Trophoblast cell (in vitro differentiated cells and primary cell): ENCODE measurements at regions not wholly inside any gene's neighbourhood (a gene's known extent, or its start where the extent isn't known, plus 50 kb on each side); places are given as distances from the start of the nearest gene placed in this dataset.

Experiments
- DNase-seq, 2 donors: peaks; one replicate each; pipeline ENCODE4 v3.0.0-alpha.2; 2016
- H2AFZ ChIP-seq: 2 replicates; pipeline ENCODE4 v1.6.1; 2013; ENCODE audit warnings: low read length, moderate library complexity, mild to moderate bottlenecking; ENCODE audit not compliant: insufficient read depth, poor library complexity
- H2AK5ac ChIP-seq: 2 replicates; pipeline ENCODE4 v1.6.1; 2013; ENCODE audit warnings: mild to moderate bottlenecking, low read length
- H2BK120ac ChIP-seq: 2 replicates; pipeline ENCODE4 v1.6.1; 2013; ENCODE audit warnings: low read length, mild to moderate bottlenecking, moderate library complexity; ENCODE audit not compliant: insufficient read depth, poor library complexity
- H2BK12ac ChIP-seq: 2 replicates; pipeline ENCODE4 v1.6.1; 2013; ENCODE audit warnings: mild to moderate bottlenecking, low read length, moderate library complexity
- H2BK5ac ChIP-seq: 2 replicates; pipeline ENCODE4 v1.6.1; 2013; ENCODE audit warnings: low read length, low read depth, moderate library complexity, mild to moderate bottlenecking; ENCODE audit not compliant: poor library complexity
- H3K14ac ChIP-seq: 2 replicates; pipeline ENCODE4 v1.6.1; 2013; ENCODE audit warnings: mild to moderate bottlenecking, low read length
- H3K18ac ChIP-seq: 2 replicates; pipeline ENCODE4 v1.6.1; 2013; ENCODE audit warnings: mild to moderate bottlenecking, low read length
- H3K23ac ChIP-seq: 2 replicates; pipeline ENCODE4 v1.6.1; 2013; ENCODE audit warnings: low read length
- H3K27ac ChIP-seq: 2 replicates; pipeline ENCODE4 v1.5.1; 2013; ENCODE audit warnings: low read depth, mild to moderate bottlenecking, inconsistent platforms, low read length, moderate library complexity
- H3K27me3 ChIP-seq: 2 replicates; pipeline ENCODE4 v1.6.1; 2013; ENCODE audit warnings: inconsistent platforms, mild to moderate bottlenecking, low read length, moderate library complexity; ENCODE audit not compliant: insufficient read depth
- H3K36me3 ChIP-seq, 2 experiments: 1 replicate in 1 of 2; 2 replicates in 1 of 2; pipeline ENCODE4 v1.6.1; 2013; ENCODE audit warnings: low read length in 2 of 2, mild to moderate bottlenecking in 2 of 2, moderate library complexity in 1 of 2; ENCODE audit not compliant: insufficient read depth in 2 of 2, control insufficient read depth in 1 of 2
- H3K4ac ChIP-seq: 2 replicates; pipeline ENCODE4 v1.6.1; 2013; ENCODE audit warnings: low read depth, mild to moderate bottlenecking, low read length, moderate library complexity
- H3K4me1 ChIP-seq, 2 experiments: 1 replicate in 1 of 2; 2 replicates in 1 of 2; pipeline ENCODE4 v1.6.1; 2013; ENCODE audit warnings: low read length in 2 of 2, mild to moderate bottlenecking in 2 of 2, moderate library complexity in 1 of 2; ENCODE audit not compliant: insufficient read depth in 2 of 2, control insufficient read depth in 1 of 2
- H3K4me2 ChIP-seq: 2 replicates; pipeline ENCODE4 v1.6.1; 2013; ENCODE audit warnings: inconsistent platforms, mild to moderate bottlenecking, low read length, moderate library complexity
- H3K4me3 ChIP-seq: 2 replicates; pipeline ENCODE4 v1.5.1; 2013; ENCODE audit warnings: mild to moderate bottlenecking, low read depth, low read length, inconsistent platforms
- H3K79me1 ChIP-seq: one replicate; pipeline ENCODE4 v1.6.1; 2013; ENCODE audit warnings: low read length
- H3K79me2 ChIP-seq: 2 replicates; pipeline ENCODE4 v1.6.1; 2013; ENCODE audit warnings: low read length, mild to moderate bottlenecking; ENCODE audit not compliant: control insufficient read depth, insufficient read depth, poor library complexity
- H3K9ac ChIP-seq: 2 replicates; pipeline ENCODE4 v1.6.1; 2013; ENCODE audit warnings: mild to moderate bottlenecking, low read length
- H3K9me3 ChIP-seq: 2 replicates; pipeline ENCODE4 v1.6.1; 2013; ENCODE audit warnings: low read depth, mild to moderate bottlenecking, control low read depth, inconsistent platforms, low read length; ENCODE audit not compliant: insufficient read depth
- H4K12ac ChIP-seq: 2 replicates; pipeline ENCODE4 v1.6.1; 2013; ENCODE audit warnings: low read depth, mild to moderate bottlenecking, low read length, moderate library complexity
- H4K8ac ChIP-seq: 2 replicates; pipeline ENCODE4 v1.6.1; 2013; ENCODE audit warnings: low read depth, mild to moderate bottlenecking, low read length, moderate library complexity
- H4K91ac ChIP-seq: one replicate; pipeline ENCODE4 v1.6.1; 2013; ENCODE audit warnings: low read depth, mild to moderate bottlenecking, low read length, moderate library complexity
- WGBS: extraction: QIAGEN DNeasy Blood & Tissue Kit; methylation state at CpG from one replicate; pipeline ENCODE4 v1.1.7; 2013; ENCODE audit warnings: missing lambda C conversion rate; ENCODE audit not compliant: insufficient read length, insufficient coverage; ENCODE audit errors: extremely low coverage; 5-methylcytosine and 5-hydroxymethylcytosine counted together

DNA sequence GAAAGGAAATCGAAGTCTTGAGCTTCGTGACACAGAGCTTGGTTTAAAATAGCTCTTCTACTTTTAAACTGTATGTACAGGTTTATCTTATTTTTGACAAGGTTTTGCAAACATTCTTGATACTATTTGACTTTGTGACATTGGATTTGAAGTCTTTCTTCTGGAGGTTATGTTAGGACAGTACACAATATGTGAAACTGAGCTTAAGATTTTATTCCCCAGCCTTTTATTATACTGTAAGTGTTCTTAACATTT is 95.2 kb upstream of the BTBD3 start:
- no peaks in the 10 kb centered on the region for H3K79me1 ChIP-seq
- no peak overlapping the region for H3K4ac ChIP-seq
- H3K4me3 ChIP-seq = no peak overlapping the region
- H3K27me3 ChIP-seq = no peaks in the 10 kb centered on the region
- no peak overlapping the region for H3K23ac ChIP-seq
- H3K27ac ChIP-seq = no peak overlapping the region
- WGBS = no CpG with 5 or more reads among the region's 2 CpGs
- H3K4me2 ChIP-seq = no peak overlapping the region
- no peak overlapping the region for H4K8ac ChIP-seq
- no peak overlapping the region for H2AK5ac ChIP-seq
- no peaks in the 10 kb centered on the region for H3K4me1 ChIP-seq
- no peak overlapping the region for H3K9ac ChIP-seq
- H3K36me3 ChIP-seq = no peaks in the 10 kb centered on the region
- H4K12ac ChIP-seq = no peak overlapping the region
- no peak overlapping the region for H4K91ac ChIP-seq
- H2BK120ac ChIP-seq = no peak overlapping the region
- no peaks in the 10 kb centered on the region for H3K9me3 ChIP-seq
- H3K79me2 ChIP-seq = no peaks in the 10 kb centered on the region
- H2BK5ac ChIP-seq = no peak overlapping the region
- H2BK12ac ChIP-seq = no peak overlapping the region
- no peak overlapping the region for H2AFZ ChIP-seq
- no peak for DNase-seq
- no peak overlapping the region for H3K18ac ChIP-seq
- no peak overlapping the region for H3K14ac ChIP-seq

DNA sequence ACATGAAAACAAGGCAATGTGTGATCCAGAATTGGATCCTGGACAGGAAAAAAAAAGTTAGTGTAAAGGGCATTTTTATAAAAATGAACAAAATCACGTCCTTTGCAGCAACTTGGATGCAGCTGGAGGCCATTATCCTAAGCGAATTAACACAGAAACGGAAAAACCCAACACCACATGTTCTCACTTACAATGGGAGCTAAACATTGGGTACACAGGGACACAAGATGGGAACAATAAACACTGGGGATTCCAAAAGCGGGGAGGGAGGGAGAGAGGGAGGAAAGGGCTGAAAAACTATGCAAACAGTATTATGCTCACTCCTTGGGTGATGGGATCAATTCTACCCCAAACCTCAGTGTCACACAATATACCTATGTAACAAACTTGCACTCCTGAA is 91.4 kb upstream of the BTBD3 start:
- H3K27ac ChIP-seq = no peak overlapping the region
- H2AFZ ChIP-seq = no peak overlapping the region
- H3K4ac ChIP-seq = no peak overlapping the region
- no peaks in the 10 kb centered on the region for H3K27me3 ChIP-seq
- H3K9ac ChIP-seq = no peak overlapping the region
- no peak overlapping the region for H2BK12ac ChIP-seq
- H2BK5ac ChIP-seq = no peak overlapping the region
- no peak overlapping the region for H3K4me2 ChIP-seq
- H3K23ac ChIP-seq = no peak overlapping the region
- no peak overlapping the region for H3K4me3 ChIP-seq
- no peak overlapping the region for H3K14ac ChIP-seq
- DNase-seq = no peak
- no CpG with 5 or more reads among the region's 4 CpGs for WGBS
- no peak overlapping the region for H3K18ac ChIP-seq
- no peak overlapping the region for H4K8ac ChIP-seq
- H4K91ac ChIP-seq = no peak overlapping the region
- no peaks in the 10 kb centered on the region for H3K36me3 ChIP-seq
- H3K4me1 ChIP-seq = no peaks in the 10 kb centered on the region
- no peaks in the 10 kb centered on the region for H3K79me1 ChIP-seq
- H3K9me3 ChIP-seq = no peaks in the 10 kb centered on the region
- no peak overlapping the region for H2AK5ac ChIP-seq
- no peaks in the 10 kb centered on the region for H3K79me2 ChIP-seq
- H4K12ac ChIP-seq = no peak overlapping the region
- H2BK120ac ChIP-seq = no peak overlapping the region

DNA sequence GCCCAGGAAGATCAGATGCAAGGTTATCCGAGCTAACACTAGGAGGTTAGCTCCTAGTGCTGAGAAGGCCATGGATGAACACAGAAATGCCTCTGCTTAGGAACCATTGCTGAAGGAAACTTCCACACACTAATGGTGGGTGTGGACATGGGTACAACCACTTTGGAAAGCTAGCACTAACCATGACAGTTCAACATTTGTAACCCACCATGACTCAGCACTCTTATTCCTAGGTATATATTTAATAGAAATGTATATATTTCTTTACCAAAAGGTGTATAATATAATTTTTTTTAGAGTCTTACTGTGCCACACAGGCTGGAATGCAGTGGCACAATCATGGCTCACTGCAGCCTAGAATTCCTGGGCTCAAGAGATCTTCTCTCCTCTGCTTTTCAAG is 85.3 kb upstream of the BTBD3 start:
- H3K4me1 ChIP-seq = no peaks in the 10 kb centered on the region
- no peaks in the 10 kb centered on the region for H3K27me3 ChIP-seq
- no peak overlapping the region for H4K12ac ChIP-seq
- H3K79me2 ChIP-seq = no peaks in the 10 kb centered on the region
- no peak overlapping the region for H3K9ac ChIP-seq
- no peak for DNase-seq
- no peak overlapping the region for H2BK120ac ChIP-seq
- no CpG with 5 or more reads among the region's 1 CpG for WGBS
- H3K4me2 ChIP-seq = no peak overlapping the region
- no peak overlapping the region for H3K27ac ChIP-seq
- no peak overlapping the region for H4K91ac ChIP-seq
- H3K79me1 ChIP-seq = no peaks in the 10 kb centered on the region
- H3K18ac ChIP-seq = no peak overlapping the region
- H3K14ac ChIP-seq = no peak overlapping the region
- no peak overlapping the region for H2AFZ ChIP-seq
- H3K36me3 ChIP-seq = no peaks in the 10 kb centered on the region
- no peak overlapping the region for H3K4me3 ChIP-seq
- no peak overlapping the region for H2AK5ac ChIP-seq
- H4K8ac ChIP-seq = no peak overlapping the region
- no peaks in the 10 kb centered on the region for H3K9me3 ChIP-seq
- no peak overlapping the region for H2BK5ac ChIP-seq
- H3K23ac ChIP-seq = no peak overlapping the region
- no peak overlapping the region for H3K4ac ChIP-seq
- no peak overlapping the region for H2BK12ac ChIP-seq

DNA sequence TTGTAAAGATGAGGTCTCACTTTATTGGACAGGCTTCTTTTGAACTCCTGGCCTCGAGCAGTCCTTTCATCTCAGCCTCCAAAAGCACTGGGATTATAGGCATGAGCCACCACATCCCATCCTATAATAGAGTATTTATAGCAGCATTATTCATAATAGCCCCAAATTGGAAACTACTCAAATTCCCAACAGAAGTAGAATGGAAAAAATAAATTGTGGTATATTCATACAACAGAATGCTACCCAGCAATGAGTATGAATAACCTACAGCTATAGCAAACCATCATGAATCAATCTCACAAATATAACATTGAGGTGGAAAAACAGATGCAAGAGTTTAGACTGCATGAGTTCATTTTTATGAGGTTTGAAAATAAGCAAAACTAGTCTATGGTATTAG is 84.8 kb upstream of the BTBD3 start:
- H3K9me3 ChIP-seq = no peaks in the 10 kb centered on the region
- H4K91ac ChIP-seq = no peak overlapping the region
- H4K8ac ChIP-seq = no peak overlapping the region
- no peaks in the 10 kb centered on the region for H3K27me3 ChIP-seq
- WGBS = no CpG with 5 or more reads among the region's 1 CpG
- no peak for DNase-seq
- no peak overlapping the region for H4K12ac ChIP-seq
- no peak overlapping the region for H3K4ac ChIP-seq
- H3K9ac ChIP-seq = no peak overlapping the region
- H3K36me3 ChIP-seq = no peaks in the 10 kb centered on the region
- H3K4me3 ChIP-seq = no peak overlapping the region
- H3K14ac ChIP-seq = no peak overlapping the region
- no peaks in the 10 kb centered on the region for H3K79me1 ChIP-seq
- no peak overlapping the region for H2AK5ac ChIP-seq
- H3K23ac ChIP-seq = no peak overlapping the region
- H3K18ac ChIP-seq = no peak overlapping the region
- no peaks in the 10 kb centered on the region for H3K4me1 ChIP-seq
- H3K79me2 ChIP-seq = no peaks in the 10 kb centered on the region
- H3K4me2 ChIP-seq = no peak overlapping the region
- H2BK120ac ChIP-seq = no peak overlapping the region
- H2BK5ac ChIP-seq = no peak overlapping the region
- H2AFZ ChIP-seq = no peak overlapping the region
- H2BK12ac ChIP-seq = no peak overlapping the region
- no peak overlapping the region for H3K27ac ChIP-seq

DNA sequence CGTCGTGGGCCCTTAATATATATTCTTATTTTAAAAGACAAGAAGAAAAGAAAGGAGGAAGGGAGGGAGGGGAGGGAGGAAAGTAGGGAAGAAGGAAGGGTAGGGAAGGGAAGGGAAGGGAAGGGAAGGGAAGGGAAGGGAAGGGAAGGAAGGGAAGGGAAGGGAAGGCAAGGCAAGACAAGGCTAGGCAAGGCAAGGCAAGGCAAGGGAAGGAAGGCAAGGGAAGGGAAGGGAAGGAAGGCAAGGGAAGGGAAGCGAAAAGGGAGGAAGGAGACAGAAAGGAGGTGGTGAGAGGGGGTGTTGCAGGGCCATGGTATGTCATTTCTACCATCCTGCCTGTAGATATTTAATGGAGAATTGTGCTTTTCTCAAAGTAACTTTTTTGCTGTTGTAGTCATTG is 83.9 kb upstream of the BTBD3 start:
- H3K27ac ChIP-seq = no peak overlapping the region
- H3K9me3 ChIP-seq = no peaks in the 10 kb centered on the region
- no peak overlapping the region for H4K91ac ChIP-seq
- no peak overlapping the region for H4K8ac ChIP-seq
- no peak overlapping the region for H3K14ac ChIP-seq
- WGBS = no CpG with 5 or more reads among the region's 3 CpGs
- H3K9ac ChIP-seq = no peak overlapping the region
- H3K4me3 ChIP-seq = no peak overlapping the region
- H3K4me1 ChIP-seq = no peaks in the 10 kb centered on the region
- no peaks in the 10 kb centered on the region for H3K79me2 ChIP-seq
- no peak overlapping the region for H3K23ac ChIP-seq
- H2BK120ac ChIP-seq = no peak overlapping the region
- no peak overlapping the region for H2BK12ac ChIP-seq
- H2AFZ ChIP-seq = no peak overlapping the region
- no peaks in the 10 kb centered on the region for H3K27me3 ChIP-seq
- H3K36me3 ChIP-seq = no peaks in the 10 kb centered on the region
- no peak overlapping the region for H3K4ac ChIP-seq
- no peak overlapping the region for H2BK5ac ChIP-seq
- H3K79me1 ChIP-seq = no peaks in the 10 kb centered on the region
- no peak overlapping the region for H2AK5ac ChIP-seq
- H4K12ac ChIP-seq = no peak overlapping the region
- no peak overlapping the region for H3K18ac ChIP-seq
- DNase-seq = no peak
- H3K4me2 ChIP-seq = no peak overlapping the region
